ENCODE measurements at regions not wholly inside any gene's neighbourhood (a gene's known extent, or its start where the extent isn't known, plus 50 kb on each side); places are given as distances from the start of the nearest gene placed in this dataset.

GRCh38 chr11:38990841-38991240, 2392.8 kb upstream of the RAG2 start:
- no peaks in the 10 kb centered on the region for H3K27me3 Mint-ChIP-seq (ENCODE audit: low read depth, unreplicated experiment)
- FAIRE-seq = no peak

GRCh38 chr11:38990139-38990538, 2392.1 kb upstream of the RAG2 start:
- H3K36me3 Mint-ChIP-seq (ENCODE audit: low read depth, unreplicated experiment) = peaks cover 2% of the 10 kb centered on the region
- no peaks in the 10 kb centered on the region for H4K20me1 ChIP-seq (ENCODE audit: insufficient read depth, low read length)
- H3K4me2 ChIP-seq (ENCODE audit: low read length) = no peak overlapping the region

More at GRCh38 chr11:38990841-38991240, 2392.8 kb upstream of the RAG2 start:
- Histone ChIP-seq H2AFZ (ENCODE audit: low read depth, low read length) (no peak overlapping the region), H3K4me2 (ENCODE audit: low read length) (no peak overlapping the region), H3K4me3 (ENCODE audit: insufficient read depth, low read depth, low read length) (no peak overlapping the region), H4K20me1 (ENCODE audit: insufficient read depth, low read length) (no peaks in the 10 kb centered on the region), H3K27me3 (ENCODE audit: insufficient read depth, low read length) (no peaks in the 10 kb centered on the region), H3K79me2 (ENCODE audit: insufficient read depth, low read length) (no peaks in the 10 kb centered on the region), H3K4me1 (ENCODE audit: insufficient read depth, low read length) (no peaks in the 10 kb centered on the region), H3K9me3 (ENCODE audit: insufficient read depth, low read depth, low read length) (no peaks in the 10 kb centered on the region), H3K27ac (ENCODE audit: low read depth, low read length) (no peak overlapping the region), H3K36me3 (ENCODE audit: insufficient read depth, low read length) (no peaks in the 10 kb centered on the region), H3K9ac (ENCODE audit: low read length) (no peak overlapping the region)
- Mint-ChIP-seq H3K4me3 (ENCODE audit: unreplicated experiment) (no peak overlapping the region), H3K36me3 (ENCODE audit: low read depth, unreplicated experiment) (no peaks in the 10 kb centered on the region), H3K27ac (ENCODE audit: unreplicated experiment) (no peak overlapping the region), H3K4me1 (ENCODE audit: low read depth, unreplicated experiment) (no peaks in the 10 kb centered on the region), H3K9me3 (ENCODE audit: unreplicated experiment) (peaks cover under 1% of the 10 kb centered on the region)
- TF ChIP-seq CTCF (IDR thresholded peaks at IDR 0.05; ENCODE audit: insufficient read depth, low read depth, low read length) = no peak
- TF ChIP-seq EZH2 (IDR thresholded peaks at IDR 0.05; ENCODE audit: insufficient read depth, low read length) = no peak
- no peak for DNase-seq (ENCODE audit: low read depth)

More at GRCh38 chr11:38990139-38990538, 2392.1 kb upstream of the RAG2 start:
- H3K27me3 Mint-ChIP-seq (ENCODE audit: low read depth, unreplicated experiment) = no peaks in the 10 kb centered on the region
- no peak overlapping the region for H3K27ac ChIP-seq (ENCODE audit: low read depth, low read length)
- no peak for TF ChIP-seq EZH2 (IDR thresholded peaks at IDR 0.05; ENCODE audit: insufficient read depth, low read length)
- no peak for TF ChIP-seq CTCF (IDR thresholded peaks at IDR 0.05; ENCODE audit: insufficient read depth, low read depth, low read length)
- FAIRE-seq (no peak), DNase-seq (ENCODE audit: low read depth) (no peak)
- H3K79me2 ChIP-seq (ENCODE audit: insufficient read depth, low read length) = no peaks in the 10 kb centered on the region
- no peaks in the 10 kb centered on the region for H3K9me3 ChIP-seq (ENCODE audit: insufficient read depth, low read depth, low read length)
- no peaks in the 10 kb centered on the region for H3K27me3 ChIP-seq (ENCODE audit: insufficient read depth, low read length)
- H3K27ac Mint-ChIP-seq (ENCODE audit: unreplicated experiment) = no peak overlapping the region
- no peak overlapping the region for H3K4me3 ChIP-seq (ENCODE audit: insufficient read depth, low read depth, low read length)
- H3K4me3 Mint-ChIP-seq (ENCODE audit: unreplicated experiment) = no peak overlapping the region
- no peaks in the 10 kb centered on the region for H3K4me1 ChIP-seq (ENCODE audit: insufficient read depth, low read length)
- no peaks in the 10 kb centered on the region for H3K36me3 ChIP-seq (ENCODE audit: insufficient read depth, low read length)
- H3K9me3 Mint-ChIP-seq (ENCODE audit: unreplicated experiment) = peaks cover 3% of the 10 kb centered on the region
- no peak overlapping the region for H3K9ac ChIP-seq (ENCODE audit: low read length)
- H2AFZ ChIP-seq (ENCODE audit: low read depth, low read length) = no peak overlapping the region
- H3K4me1 Mint-ChIP-seq (ENCODE audit: low read depth, unreplicated experiment) = no peaks in the 10 kb centered on the region
